Liver (tissue), 8 donors: ENCODE measurements at regions not wholly inside any gene's neighbourhood (a gene's known extent, or its start where the extent isn't known, plus 50 kb on each side); places are given as distances from the start of the nearest gene placed in this dataset.

Source experiments
- DNase-seq: peaks from one replicate; pipeline ENCODE4 v3.0.0-alpha.2; 2017; ENCODE audit warnings: low spot score
- H3K27ac ChIP-seq, 2 donors: one replicate each; pipeline ENCODE4 v1.7.0; 2013; ENCODE audit warnings: inconsistent platforms in 2 of 2, low read length in 2 of 2, control low read depth in 1 of 2, low read depth in 1 of 2, mild to moderate bottlenecking in 1 of 2
- H3K27me3 ChIP-seq, 4 donors: one replicate each; pipeline versions ENCODE4 v1.6.1 to v1.7.0; 2013; ENCODE audit warnings: low read length in 3 of 4, inconsistent platforms in 1 of 4, mild to moderate bottlenecking in 1 of 4, moderate library complexity in 1 of 4; ENCODE audit not compliant: control insufficient read depth in 4 of 4, insufficient read depth in 4 of 4
- H3K36me3 ChIP-seq, 4 donors: one replicate each; pipeline versions ENCODE4 v1.6.1 to v1.7.0; 2013; ENCODE audit warnings: low read length in 3 of 4, mild to moderate bottlenecking in 3 of 4, low read depth in 1 of 4, moderate library complexity in 1 of 4; ENCODE audit not compliant: control insufficient read depth in 4 of 4, insufficient read depth in 3 of 4
- H3K4me1 ChIP-seq, 4 donors: one replicate each; pipeline versions ENCODE4 v1.6.1 to v1.7.0; 2013; ENCODE audit warnings: low read length in 3 of 4, mild to moderate bottlenecking in 3 of 4, moderate library complexity in 1 of 4; ENCODE audit not compliant: control insufficient read depth in 4 of 4, insufficient read depth in 4 of 4
- H3K4me3 ChIP-seq, 3 donors: one replicate each; pipeline versions ENCODE4 v1.6.1 to v1.7.0; 2013; ENCODE audit warnings: low read length in 3 of 3, control low read depth in 1 of 3, low read depth in 1 of 3, mild to moderate bottlenecking in 1 of 3
- H3K9ac ChIP-seq, 2 donors: one replicate each; pipeline ENCODE4 v1.7.0; 2013; ENCODE audit warnings: low read length in 2 of 2, mild to moderate bottlenecking in 2 of 2, moderate library complexity in 2 of 2, control low read depth in 1 of 2, low read depth in 1 of 2
- H3K9me3 ChIP-seq, 4 donors: one replicate each; pipeline versions ENCODE4 v1.6.1 to v1.7.0; 2013; ENCODE audit warnings: low read length in 3 of 4; ENCODE audit not compliant: control insufficient read depth in 4 of 4
- FOXA1 ChIP-seq: IDR thresholded peaks from 2 replicates; pipeline ENCODE4 v1.6.1; 2016; ENCODE audit warnings: antibody characterized with exemption
- FOXA2 ChIP-seq: IDR thresholded peaks from 2 replicates; pipeline ENCODE4 v1.6.1; 2016; ENCODE audit warnings: antibody characterized with exemption
- GABPA ChIP-seq, 2 donors: IDR thresholded peaks in 1 of 2; conservative IDR thresholded peaks in 1 of 2; 2 replicates each; pipeline ENCODE4 v1.6.1; 2016; ENCODE audit warnings: antibody characterized with exemption in 2 of 2, mild to moderate bottlenecking in 1 of 2, moderate library complexity in 1 of 2
- HNF4A ChIP-seq, 2 donors: conservative IDR thresholded peaks; 2 replicates each; pipeline ENCODE4 v1.6.1; 2016; ENCODE audit warnings: antibody characterized with exemption in 2 of 2, mild to moderate bottlenecking in 2 of 2
- HNF4G ChIP-seq: IDR thresholded peaks from 2 replicates; pipeline ENCODE4 v1.6.1; 2016; ENCODE audit warnings: antibody characterized with exemption
- JUND ChIP-seq, 2 donors: IDR thresholded peaks; 2 replicates each; pipeline ENCODE4 v1.6.1; 2016; ENCODE audit warnings: antibody characterized with exemption in 2 of 2
- RAD21 ChIP-seq, 2 donors: IDR thresholded peaks; 2 replicates each; pipeline ENCODE4 v1.6.1; 2016; ENCODE audit warnings: antibody characterized with exemption in 2 of 2, mild to moderate bottlenecking in 2 of 2
- RXRA ChIP-seq, 2 donors: IDR thresholded peaks; 2 replicates each; pipeline ENCODE4 v1.6.1; 2017 to 2018; ENCODE audit warnings: antibody characterized with exemption in 2 of 2, mild to moderate bottlenecking in 1 of 2
- SP1 ChIP-seq: IDR thresholded peaks from 2 replicates; pipeline ENCODE4 v1.6.1; 2018; ENCODE audit warnings: antibody characterized with exemption, mild to moderate bottlenecking
- TAF1 ChIP-seq: conservative IDR thresholded peaks from 2 replicates; pipeline ENCODE4 v1.6.1; 2016; ENCODE audit warnings: antibody characterized with exemption, mild to moderate bottlenecking
- YY1 ChIP-seq: IDR thresholded peaks from 2 replicates; pipeline ENCODE4 v1.6.1; 2016; ENCODE audit warnings: antibody characterized with exemption, mild to moderate bottlenecking
- WGBS: extraction: QIAGEN DNeasy Blood & Tissue Kit; methylation state at CpG from one replicate; pipeline ENCODE4 v1.1.7; 2013; 5-methylcytosine and 5-hydroxymethylcytosine counted together
- TF ChIP-seq, protein P1 (sequence below): IDR thresholded peaks from 2 replicates; pipeline ENCODE4 v1.6.1; 2016; ENCODE audit warnings: antibody characterized with exemption
- TF ChIP-seq, protein P2 (sequence below): IDR thresholded peaks from 2 replicates; pipeline ENCODE4 v1.6.1; 2016; ENCODE audit warnings: antibody characterized with exemption
- TF ChIP-seq, protein P3 (sequence below): IDR thresholded peaks from 2 replicates; pipeline ENCODE4 v1.6.1; 2016; ENCODE audit warnings: antibody characterized with exemption, mild to moderate bottlenecking
- TF ChIP-seq, protein P4 (sequence below): fragments of 150-350 bp; IDR thresholded peaks from 2 replicates; pipeline ENCODE4 v1.5.1; 2017; ENCODE audit warnings: improper control_type of control experiment, low read depth, low read length; ENCODE audit not compliant: missing input control
- TF ChIP-seq, protein P5 (sequence below): IDR thresholded peaks from 2 replicates; pipeline ENCODE4 v1.6.1; 2016; ENCODE audit warnings: antibody characterized with exemption
- donor health status: healthy.
- donor health status: healthy.
- donor health status: healthy.
- donor health status: healthy.
- donor health status: healthy.

- Histone ChIP-seq H3K9me3 (no peaks in the 10 kb centered on the region), H3K36me3 (no peaks in the 10 kb centered on the region), H3K9ac (no peak overlapping the region), H3K27me3 (peaks cover 0 to 4% (median 0%) of the 10 kb centered on the region in 4 donors), H3K4me1 (no peaks in the 10 kb centered on the region), H3K4me3 (no peak overlapping the region), H3K27ac (no peak overlapping the region)
- WGBS: 53% methylated on average over 3 of the region's 3 CpGs
- TF ChIP-seq TAF1: no peak
- TF ChIP-seq HNF4G: no peak
- TF ChIP-seq, protein P1, sequence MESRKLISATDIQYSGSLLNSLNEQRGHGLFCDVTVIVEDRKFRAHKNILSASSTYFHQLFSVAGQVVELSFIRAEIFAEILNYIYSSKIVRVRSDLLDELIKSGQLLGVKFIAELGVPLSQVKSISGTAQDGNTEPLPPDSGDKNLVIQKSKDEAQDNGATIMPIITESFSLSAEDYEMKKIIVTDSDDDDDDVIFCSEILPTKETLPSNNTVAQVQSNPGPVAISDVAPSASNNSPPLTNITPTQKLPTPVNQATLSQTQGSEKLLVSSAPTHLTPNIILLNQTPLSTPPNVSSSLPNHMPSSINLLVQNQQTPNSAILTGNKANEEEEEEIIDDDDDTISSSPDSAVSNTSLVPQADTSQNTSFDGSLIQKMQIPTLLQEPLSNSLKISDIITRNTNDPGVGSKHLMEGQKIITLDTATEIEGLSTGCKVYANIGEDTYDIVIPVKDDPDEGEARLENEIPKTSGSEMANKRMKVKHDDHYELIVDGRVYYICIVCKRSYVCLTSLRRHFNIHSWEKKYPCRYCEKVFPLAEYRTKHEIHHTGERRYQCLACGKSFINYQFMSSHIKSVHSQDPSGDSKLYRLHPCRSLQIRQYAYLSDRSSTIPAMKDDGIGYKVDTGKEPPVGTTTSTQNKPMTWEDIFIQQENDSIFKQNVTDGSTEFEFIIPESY: no peak
- TF ChIP-seq, protein P2, sequence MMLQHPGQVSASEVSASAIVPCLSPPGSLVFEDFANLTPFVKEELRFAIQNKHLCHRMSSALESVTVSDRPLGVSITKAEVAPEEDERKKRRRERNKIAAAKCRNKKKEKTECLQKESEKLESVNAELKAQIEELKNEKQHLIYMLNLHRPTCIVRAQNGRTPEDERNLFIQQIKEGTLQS: no peak
- TF ChIP-seq RAD21 (IDR thresholded peaks at IDR 0.05): no peak
- no peak for TF ChIP-seq FOXA1
- TF ChIP-seq, protein P3, sequence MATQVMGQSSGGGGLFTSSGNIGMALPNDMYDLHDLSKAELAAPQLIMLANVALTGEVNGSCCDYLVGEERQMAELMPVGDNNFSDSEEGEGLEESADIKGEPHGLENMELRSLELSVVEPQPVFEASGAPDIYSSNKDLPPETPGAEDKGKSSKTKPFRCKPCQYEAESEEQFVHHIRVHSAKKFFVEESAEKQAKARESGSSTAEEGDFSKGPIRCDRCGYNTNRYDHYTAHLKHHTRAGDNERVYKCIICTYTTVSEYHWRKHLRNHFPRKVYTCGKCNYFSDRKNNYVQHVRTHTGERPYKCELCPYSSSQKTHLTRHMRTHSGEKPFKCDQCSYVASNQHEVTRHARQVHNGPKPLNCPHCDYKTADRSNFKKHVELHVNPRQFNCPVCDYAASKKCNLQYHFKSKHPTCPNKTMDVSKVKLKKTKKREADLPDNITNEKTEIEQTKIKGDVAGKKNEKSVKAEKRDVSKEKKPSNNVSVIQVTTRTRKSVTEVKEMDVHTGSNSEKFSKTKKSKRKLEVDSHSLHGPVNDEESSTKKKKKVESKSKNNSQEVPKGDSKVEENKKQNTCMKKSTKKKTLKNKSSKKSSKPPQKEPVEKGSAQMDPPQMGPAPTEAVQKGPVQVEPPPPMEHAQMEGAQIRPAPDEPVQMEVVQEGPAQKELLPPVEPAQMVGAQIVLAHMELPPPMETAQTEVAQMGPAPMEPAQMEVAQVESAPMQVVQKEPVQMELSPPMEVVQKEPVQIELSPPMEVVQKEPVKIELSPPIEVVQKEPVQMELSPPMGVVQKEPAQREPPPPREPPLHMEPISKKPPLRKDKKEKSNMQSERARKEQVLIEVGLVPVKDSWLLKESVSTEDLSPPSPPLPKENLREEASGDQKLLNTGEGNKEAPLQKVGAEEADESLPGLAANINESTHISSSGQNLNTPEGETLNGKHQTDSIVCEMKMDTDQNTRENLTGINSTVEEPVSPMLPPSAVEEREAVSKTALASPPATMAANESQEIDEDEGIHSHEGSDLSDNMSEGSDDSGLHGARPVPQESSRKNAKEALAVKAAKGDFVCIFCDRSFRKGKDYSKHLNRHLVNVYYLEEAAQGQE: no peak
- TF ChIP-seq JUND (IDR thresholded peaks at IDR 0.05): no peak
- no peak for TF ChIP-seq FOXA2
- no peak for TF ChIP-seq YY1
- TF ChIP-seq, protein P4, sequence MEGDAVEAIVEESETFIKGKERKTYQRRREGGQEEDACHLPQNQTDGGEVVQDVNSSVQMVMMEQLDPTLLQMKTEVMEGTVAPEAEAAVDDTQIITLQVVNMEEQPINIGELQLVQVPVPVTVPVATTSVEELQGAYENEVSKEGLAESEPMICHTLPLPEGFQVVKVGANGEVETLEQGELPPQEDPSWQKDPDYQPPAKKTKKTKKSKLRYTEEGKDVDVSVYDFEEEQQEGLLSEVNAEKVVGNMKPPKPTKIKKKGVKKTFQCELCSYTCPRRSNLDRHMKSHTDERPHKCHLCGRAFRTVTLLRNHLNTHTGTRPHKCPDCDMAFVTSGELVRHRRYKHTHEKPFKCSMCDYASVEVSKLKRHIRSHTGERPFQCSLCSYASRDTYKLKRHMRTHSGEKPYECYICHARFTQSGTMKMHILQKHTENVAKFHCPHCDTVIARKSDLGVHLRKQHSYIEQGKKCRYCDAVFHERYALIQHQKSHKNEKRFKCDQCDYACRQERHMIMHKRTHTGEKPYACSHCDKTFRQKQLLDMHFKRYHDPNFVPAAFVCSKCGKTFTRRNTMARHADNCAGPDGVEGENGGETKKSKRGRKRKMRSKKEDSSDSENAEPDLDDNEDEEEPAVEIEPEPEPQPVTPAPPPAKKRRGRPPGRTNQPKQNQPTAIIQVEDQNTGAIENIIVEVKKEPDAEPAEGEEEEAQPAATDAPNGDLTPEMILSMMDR: no peak
- no peak for TF ChIP-seq SP1
- TF ChIP-seq RXRA (IDR thresholded peaks at IDR 0.05): no peak
- TF ChIP-seq, protein P5, sequence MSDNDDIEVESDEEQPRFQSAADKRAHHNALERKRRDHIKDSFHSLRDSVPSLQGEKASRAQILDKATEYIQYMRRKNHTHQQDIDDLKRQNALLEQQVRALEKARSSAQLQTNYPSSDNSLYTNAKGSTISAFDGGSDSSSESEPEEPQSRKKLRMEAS: no peak
- no peak for DNase-seq
Measured at GRCh38 chr9:30010691-30011090, 2373.8 kb upstream of the ACO1 start.

GRCh38 chr9:30012622-30013021, 2371.8 kb upstream of the ACO1 start:
- no peaks in the 10 kb centered on the region for H3K27me3 ChIP-seq
- H3K4me3 ChIP-seq: no peak overlapping the region
- H3K9me3 ChIP-seq: no peaks in the 10 kb centered on the region
- no peaks in the 10 kb centered on the region for H3K4me1 ChIP-seq
- no peaks in the 10 kb centered on the region for H3K36me3 ChIP-seq
- no peak overlapping the region for H3K9ac ChIP-seq
- no peak overlapping the region for H3K27ac ChIP-seq
- TF ChIP-seq RXRA (IDR thresholded peaks at IDR 0.05) (no peak), TAF1 (no peak), JUND (IDR thresholded peaks at IDR 0.05) (no peak), HNF4A (conservative IDR thresholded peaks at IDR 0.05) (no peak), GABPA (IDR thresholded peaks at IDR 0.05 in 1 of 2, conservative IDR thresholded peaks at IDR 0.05 in 1 of 2) (no peak)
- TF ChIP-seq, protein P4: no peak
- TF ChIP-seq, protein P2: no peak
- no peak for DNase-seq
